Suprapubic skin (tissue), 4 donors: ENCODE measurements at regions not wholly inside any gene's neighbourhood (a gene's known extent, or its start where the extent isn't known, plus 50 kb on each side); places are given as distances from the start of the nearest gene placed in this dataset.

Experiments
- DNase-seq, 2 donors: peaks; one replicate each; pipeline ENCODE4 v3.0.0-alpha.2; 2019; ENCODE audit warnings: low spot score in 2 of 2
- H3K27ac ChIP-seq: fragments of 200-600 bp; sonication (generic); one replicate; pipeline ENCODE4 v1.5.1; 2019
- H3K27me3 ChIP-seq: fragments of 200-600 bp; sonication (generic); one replicate; pipeline ENCODE4 v1.5.1; 2019
- H3K36me3 ChIP-seq: fragments of 200-600 bp; sonication (generic); one replicate; pipeline ENCODE4 v1.5.1; 2019
- H3K4me1 ChIP-seq: fragments of 200-600 bp; sonication (generic); one replicate; pipeline ENCODE4 v1.5.1; 2019
- H3K4me3 ChIP-seq: fragments of 200-600 bp; sonication (generic); one replicate; pipeline ENCODE4 v1.5.1; 2019; ENCODE audit warnings: mild to moderate bottlenecking
- H3K9me3 ChIP-seq: fragments of 200-600 bp; sonication (generic); one replicate; pipeline ENCODE4 v1.5.1; 2019
- CTCF ChIP-seq, 2 donors: fragments of 200-600 bp in 1 of 2; fragments of 450-650 bp in 1 of 2; sonication (generic) in 1 of 2; IDR thresholded peaks; one replicate each; pipeline ENCODE4 v1.5.1; 2016 to 2019; ENCODE audit warnings: antibody characterized with exemption in 2 of 2, mild to moderate bottlenecking in 1 of 2, moderate library complexity in 1 of 2
- EP300 ChIP-seq: sonication (generic); formaldehyde crosslinking; IDR thresholded peaks from one replicate; pipeline ENCODE4 v1.6.1; 2017; ENCODE audit warnings: antibody characterized with exemption
- POLR2A ChIP-seq, 2 donors: fragments of 450-650 bp; IDR thresholded peaks; one replicate each; pipeline ENCODE4 v1.6.1; 2017; ENCODE audit warnings: antibody characterized with exemption in 2 of 2, mild to moderate bottlenecking in 2 of 2, moderate library complexity in 2 of 2
- POLR2AphosphoS5 ChIP-seq, 3 donors: sonication (generic); formaldehyde crosslinking; IDR thresholded peaks; one replicate each; pipeline ENCODE4 v1.6.1; 2017; ENCODE audit warnings: antibody characterized with exemption in 3 of 3
- WGBS: methylation state at CpG from one replicate; pipeline ENCODE4 v1.1.5; 2018; 5-methylcytosine and 5-hydroxymethylcytosine counted together

GRCh38 chr6:90947184-90948064 is 360.6 kb upstream of the MAP3K7 start:
- no peaks in the 10 kb centered on the region for H3K27me3 ChIP-seq
- 89% methylated on average over 15 of the region's 29 CpGs for WGBS
- no peak overlapping the region for H3K27ac ChIP-seq
- no peaks in the 10 kb centered on the region for H3K4me1 ChIP-seq
- no peaks in the 10 kb centered on the region for H3K9me3 ChIP-seq
- no peak overlapping the region for H3K4me3 ChIP-seq
- DNase-seq = no peak
- H3K36me3 ChIP-seq = no peaks in the 10 kb centered on the region
- TF ChIP-seq POLR2A (IDR thresholded peaks at IDR 0.05) (no peak), POLR2AphosphoS5 (IDR thresholded peaks at IDR 0.05) (no peak), CTCF (IDR thresholded peaks at IDR 0.05) (no peak), EP300 (no peak)

- no peak for DNase-seq
- no peak for TF ChIP-seq POLR2A (IDR thresholded peaks at IDR 0.05)
- no peak for TF ChIP-seq EP300
- TF ChIP-seq POLR2AphosphoS5 (IDR thresholded peaks at IDR 0.05) = no peak
- no peak for TF ChIP-seq CTCF (IDR thresholded peaks at IDR 0.05)
- Histone ChIP-seq H3K27me3 (no peaks in the 10 kb centered on the region), H3K4me3 (no peak overlapping the region), H3K27ac (no peak overlapping the region), H3K4me1 (no peaks in the 10 kb centered on the region), H3K9me3 (no peaks in the 10 kb centered on the region), H3K36me3 (no peaks in the 10 kb centered on the region)
- 63% methylated on average over 7 of the region's 7 CpGs for WGBS
Observed at GRCh38 chr6:90941885-90942284, 355.0 kb upstream of the MAP3K7 start.

GRCh38 chr6:90940812-90941481 is 354.1 kb upstream of the MAP3K7 start:
- no peak overlapping the region for H3K27ac ChIP-seq
- WGBS = 32% methylated on average over 5 of the region's 5 CpGs
- no peaks in the 10 kb centered on the region for H3K27me3 ChIP-seq
- no peak overlapping the region for H3K4me3 ChIP-seq
- DNase-seq = no peak
- no peaks in the 10 kb centered on the region for H3K4me1 ChIP-seq
- no peaks in the 10 kb centered on the region for H3K9me3 ChIP-seq
- H3K36me3 ChIP-seq = no peaks in the 10 kb centered on the region
- TF ChIP-seq CTCF (IDR thresholded peaks at IDR 0.05) (no peak), EP300 (no peak), POLR2A (IDR thresholded peaks at IDR 0.05) (no peak), POLR2AphosphoS5 (IDR thresholded peaks at IDR 0.05) (no peak)

GRCh38 chr6:90939906-90940305 is 353.0 kb upstream of the MAP3K7 start:
- TF ChIP-seq EP300 (no peak), POLR2AphosphoS5 (IDR thresholded peaks at IDR 0.05) (no peak), CTCF (IDR thresholded peaks at IDR 0.05) (no peak), POLR2A (IDR thresholded peaks at IDR 0.05) (no peak)
- WGBS = 60% methylated on average over 1 of the region's 1 CpG
- Histone ChIP-seq H3K9me3 (no peaks in the 10 kb centered on the region), H3K4me1 (no peaks in the 10 kb centered on the region), H3K27me3 (no peaks in the 10 kb centered on the region), H3K4me3 (no peak overlapping the region), H3K36me3 (no peaks in the 10 kb centered on the region), H3K27ac (no peak overlapping the region)
- no peak for DNase-seq

- no peaks in the 10 kb centered on the region for H3K36me3 ChIP-seq
- TF ChIP-seq POLR2AphosphoS5 (IDR thresholded peaks at IDR 0.05) = no peak
- TF ChIP-seq POLR2A (IDR thresholded peaks at IDR 0.05) = no peak
- H3K4me3 ChIP-seq = no peak overlapping the region
- no peak overlapping the region for H3K27ac ChIP-seq
- H3K27me3 ChIP-seq = no peaks in the 10 kb centered on the region
- no peaks in the 10 kb centered on the region for H3K9me3 ChIP-seq
- DNase-seq = no peak
- no peaks in the 10 kb centered on the region for H3K4me1 ChIP-seq
Observed at GRCh38 chr6:90938122-90938521, 351.2 kb upstream of the MAP3K7 start.
